Esophagus squamous epithelium (tissue), 4 donors: ENCODE measurements at regions not wholly inside any gene's neighbourhood (a gene's known extent, or its start where the extent isn't known, plus 50 kb on each side); places are given as distances from the start of the nearest gene placed in this dataset.

Experiments used
- POLR2A ChIP-seq, 4 donors: fragments of 450-650 bp; IDR thresholded peaks; one replicate each; pipeline ENCODE4 v1.6.1; 2017; ENCODE audit warnings: antibody characterized with exemption in 4 of 4, mild to moderate bottlenecking in 4 of 4, moderate library complexity in 3 of 4
- TF ChIP-seq, protein P1 (sequence below), 6 experiments: fragments of 450-650 bp in 4 of 6; fragments of 200-600 bp in 2 of 6; sonication (generic) in 2 of 6; IDR thresholded peaks; one replicate each; pipeline ENCODE4 v1.5.1; 2016 to 2019; ENCODE audit warnings: antibody characterized with exemption in 6 of 6, mild to moderate bottlenecking in 4 of 6, moderate library complexity in 4 of 6

DNA sequence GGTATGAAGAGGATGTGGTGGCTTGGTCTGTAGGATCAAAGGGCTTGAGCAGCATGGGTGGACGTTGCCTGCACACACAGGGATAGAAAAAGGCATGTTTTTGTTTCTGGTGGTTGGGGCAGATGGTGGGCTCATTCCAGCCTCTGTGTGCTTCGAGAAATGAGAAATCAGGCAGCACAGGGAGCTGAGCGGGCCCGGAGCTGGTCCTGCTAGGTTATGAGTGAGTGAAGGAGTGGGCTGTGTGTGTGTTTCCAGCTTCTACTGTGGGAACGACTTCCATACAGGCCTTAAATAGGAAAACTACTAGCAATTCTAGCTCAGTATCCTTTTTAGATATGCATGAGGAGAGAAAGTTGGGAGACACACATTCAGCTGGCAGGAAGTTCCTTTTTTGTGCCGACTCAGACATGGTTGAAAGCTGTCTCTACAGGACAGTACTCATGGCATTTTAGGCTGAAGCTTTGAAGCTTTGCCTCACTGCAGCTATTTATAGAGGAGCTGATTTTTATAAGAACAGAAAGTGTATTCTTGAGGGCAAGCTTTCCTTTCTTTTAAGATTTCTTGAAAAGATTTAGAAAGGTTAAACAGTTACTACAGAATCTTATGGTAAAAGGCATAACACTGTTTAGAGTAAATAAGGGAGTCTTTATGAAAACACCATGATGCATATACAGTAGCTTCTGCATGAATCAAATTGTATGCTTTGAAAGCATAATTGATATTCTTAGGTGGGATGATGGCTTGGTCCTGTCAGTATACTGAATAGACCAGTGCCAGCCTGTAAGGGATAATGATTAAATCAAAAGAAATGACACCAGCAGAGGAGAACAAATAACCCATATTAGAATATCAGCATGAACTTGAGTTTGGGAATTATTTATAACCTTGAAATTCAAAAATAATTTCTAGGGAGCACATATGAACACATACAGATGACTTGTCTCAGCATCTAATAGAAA, 104.0 kb upstream of the MAN1A1 start:
- no peak for TF ChIP-seq POLR2A (IDR thresholded peaks at IDR 0.05)
- TF ChIP-seq, protein P1, sequence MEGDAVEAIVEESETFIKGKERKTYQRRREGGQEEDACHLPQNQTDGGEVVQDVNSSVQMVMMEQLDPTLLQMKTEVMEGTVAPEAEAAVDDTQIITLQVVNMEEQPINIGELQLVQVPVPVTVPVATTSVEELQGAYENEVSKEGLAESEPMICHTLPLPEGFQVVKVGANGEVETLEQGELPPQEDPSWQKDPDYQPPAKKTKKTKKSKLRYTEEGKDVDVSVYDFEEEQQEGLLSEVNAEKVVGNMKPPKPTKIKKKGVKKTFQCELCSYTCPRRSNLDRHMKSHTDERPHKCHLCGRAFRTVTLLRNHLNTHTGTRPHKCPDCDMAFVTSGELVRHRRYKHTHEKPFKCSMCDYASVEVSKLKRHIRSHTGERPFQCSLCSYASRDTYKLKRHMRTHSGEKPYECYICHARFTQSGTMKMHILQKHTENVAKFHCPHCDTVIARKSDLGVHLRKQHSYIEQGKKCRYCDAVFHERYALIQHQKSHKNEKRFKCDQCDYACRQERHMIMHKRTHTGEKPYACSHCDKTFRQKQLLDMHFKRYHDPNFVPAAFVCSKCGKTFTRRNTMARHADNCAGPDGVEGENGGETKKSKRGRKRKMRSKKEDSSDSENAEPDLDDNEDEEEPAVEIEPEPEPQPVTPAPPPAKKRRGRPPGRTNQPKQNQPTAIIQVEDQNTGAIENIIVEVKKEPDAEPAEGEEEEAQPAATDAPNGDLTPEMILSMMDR (IDR thresholded peaks at IDR 0.05): no peak
